H1 (cell line): ENCODE measurements at regions not wholly inside any gene's neighbourhood (a gene's known extent, or its start where the extent isn't known, plus 50 kb on each side); places are given as distances from the start of the nearest gene placed in this dataset.

Experiments
- CTCF ChIA-PET: fragments of 300-600 bp; sonication (Branson Sonifier 250); formaldehyde crosslinking; loops from one replicate; lab custom pipeline; 2021; ENCODE audit not compliant: partially characterized antibody; lab: Charles Lee
- POLR2A ChIA-PET: fragments of 300-600 bp; sonication (Branson Sonifier 250); formaldehyde crosslinking; loops from one replicate; lab custom pipeline; 2021; ENCODE audit warnings: inconsistent platforms; ENCODE audit not compliant: partially characterized antibody; lab: Charles Lee
- DNase-seq, 2 experiments: peaks; one replicate each; pipeline versions ENCODE4 v3.0.0 to v3.0.0-alpha.2; 2010 to 2022; ENCODE audit warnings: low spot score in 2 of 2, low read depth in 1 of 2, mixed read lengths in 1 of 2
- FAIRE-seq: peaks from 2 replicates; lab custom pipeline; 2011; peaks lifted over from hg19 to GRCh38; lab: Jason Lieb, UNC
- H2AFZ ChIP-seq: 2 replicates; pipeline ENCODE4 v1.8.1; 2012; ENCODE audit warnings: low read length, inconsistent platforms
- H2AK5ac ChIP-seq: 2 replicates; pipeline ENCODE4 v1.6.1; 2013; ENCODE audit warnings: low read depth, low read length
- H2BK120ac ChIP-seq: replicated peaks from 2 replicates; pipeline ENCODE3; 2013; ENCODE audit warnings: low read depth, low read length, inconsistent platforms
- H2BK12ac ChIP-seq: 2 replicates; pipeline ENCODE4 v1.6.1; 2013; ENCODE audit warnings: low read depth, low read length
- H2BK15ac ChIP-seq: 2 replicates; pipeline ENCODE4 v1.6.1; 2013; ENCODE audit warnings: low read length
- H2BK20ac ChIP-seq: 2 replicates; pipeline ENCODE4 v1.6.1; 2013; ENCODE audit warnings: low read length
- H2BK5ac ChIP-seq: 2 replicates; pipeline ENCODE4 v1.6.1; 2013; ENCODE audit warnings: low read depth, low read length
- H3K14ac ChIP-seq: 2 replicates; pipeline ENCODE4 v1.6.1; 2013; ENCODE audit warnings: inconsistent platforms; ENCODE audit not compliant: insufficient read length
- H3K18ac ChIP-seq: 2 replicates; pipeline ENCODE4 v1.6.1; 2013; ENCODE audit warnings: low read length; ENCODE audit errors: extremely low read depth
- H3K23ac ChIP-seq: 2 replicates; pipeline ENCODE4 v1.6.1; 2013; ENCODE audit warnings: inconsistent platforms; ENCODE audit not compliant: insufficient read length
- H3K23me2 ChIP-seq: 2 replicates; pipeline ENCODE4 v1.6.1; 2013; ENCODE audit warnings: low read depth, low read length
- H3K27ac ChIP-seq: 2 replicates; pipeline ENCODE4 v1.6.1; 2011; ENCODE audit warnings: low read depth, low read length, inconsistent platforms
- H3K27me3 ChIP-seq, 4 experiments: replicated peaks in 1 of 4; 1 replicate in 1 of 4; 2 replicates in 3 of 4; pipeline versions ENCODE4 v1.6.1 to v1.8.1; 2011 to 2013; ENCODE audit warnings: low read length in 3 of 4, mild to moderate bottlenecking in 3 of 4, inconsistent platforms in 2 of 4, mixed read lengths in 2 of 4, moderate library complexity in 1 of 4; ENCODE audit not compliant: control insufficient read depth in 3 of 4, insufficient read depth in 3 of 4; ENCODE audit errors: extremely low read depth in 1 of 4
- H3K36me3 ChIP-seq, 4 experiments: 2 replicates each; pipeline versions ENCODE4 v1.6.1 to v1.8.1; 2011 to 2013; ENCODE audit warnings: mild to moderate bottlenecking in 4 of 4, low read length in 3 of 4, moderate library complexity in 2 of 4, control low read depth in 1 of 4, inconsistent platforms in 1 of 4; ENCODE audit not compliant: insufficient read depth in 4 of 4, control insufficient read depth in 2 of 4
- H3K4ac ChIP-seq: replicated peaks from 2 replicates; pipeline ENCODE3; 2013; ENCODE audit warnings: low read length, low read depth, mixed read lengths, inconsistent platforms; ENCODE audit not compliant: insufficient read length
- H3K4me1 ChIP-seq, 4 experiments: replicated peaks in 1 of 4; 1 replicate in 1 of 4; 2 replicates in 3 of 4; pipeline versions ENCODE4 v1.6.1 to v1.8.1; 2011 to 2013; ENCODE audit warnings: low read length in 3 of 4, inconsistent platforms in 2 of 4, mixed read lengths in 1 of 4; ENCODE audit not compliant: insufficient read depth in 4 of 4, control insufficient read depth in 3 of 4
- H3K4me2 ChIP-seq, 2 experiments: 2 replicates each; pipeline versions ENCODE4 v1.6.1 to v1.8.1; 2011 to 2013; ENCODE audit warnings: low read depth in 2 of 2, low read length in 2 of 2, control low read depth in 1 of 2, inconsistent platforms in 1 of 2, mild to moderate bottlenecking in 1 of 2; ENCODE audit not compliant: insufficient read depth in 1 of 2
- H3K4me3 ChIP-seq, 4 experiments: fragments of 200-600, 300-600 bp in 1 of 4; sonication (generic), shearing (Covaris generic), sonication (Bioruptor Twin) in 1 of 4; 2 replicates each; pipeline versions ENCODE4 v1.5.1 to v1.8.1; 2011 to 2016; ENCODE audit warnings: low read length in 4 of 4, low read depth in 3 of 4, control low read depth in 2 of 4, inconsistent platforms in 2 of 4, mild to moderate bottlenecking in 2 of 4, mixed read lengths in 1 of 4, moderate library complexity in 1 of 4; ENCODE audit not compliant: insufficient read depth in 2 of 4; ENCODE audit errors: extremely low read depth in 1 of 4
- H3K56ac ChIP-seq: replicated peaks from 2 replicates; pipeline ENCODE3; 2013; ENCODE audit warnings: low read depth, mild to moderate bottlenecking, mixed read lengths, low read length, inconsistent platforms; ENCODE audit not compliant: insufficient read length
- H3K79me1 ChIP-seq: 2 replicates; pipeline ENCODE4 v1.6.1; 2013; ENCODE audit warnings: low read depth, low read length, control low read depth
- H3K79me2 ChIP-seq, 2 experiments: 2 replicates each; pipeline versions ENCODE4 v1.6.1 to v1.8.1; 2012 to 2013; ENCODE audit warnings: low read length in 2 of 2, mild to moderate bottlenecking in 2 of 2, inconsistent platforms in 1 of 2; ENCODE audit not compliant: insufficient read depth in 2 of 2, control insufficient read depth in 1 of 2
- H3K9ac ChIP-seq, 4 experiments: replicated peaks in 1 of 4; 1 replicate in 1 of 4; 2 replicates in 3 of 4; pipeline versions ENCODE4 v1.6.1 to v1.8.1; 2011 to 2013; ENCODE audit warnings: low read depth in 3 of 4, low read length in 3 of 4, control low read depth in 2 of 4, mild to moderate bottlenecking in 2 of 4, moderate library complexity in 2 of 4, inconsistent platforms in 1 of 4; ENCODE audit errors: extremely low read depth in 1 of 4
- H3K9me3 ChIP-seq, 2 experiments: 2 replicates each; pipeline versions ENCODE4 v1.6.1 to v1.8.1; 2012 to 2013; ENCODE audit warnings: mild to moderate bottlenecking in 2 of 2, moderate library complexity in 2 of 2, control low read depth in 1 of 2, inconsistent platforms in 1 of 2, low read depth in 1 of 2, low read length in 1 of 2, mixed read lengths in 1 of 2; ENCODE audit not compliant: insufficient read depth in 2 of 2
- H4K20me1 ChIP-seq, 2 experiments: replicated peaks in 1 of 2; 2 replicates each; pipeline versions ENCODE3 to v1.8.1; 2011 to 2013; ENCODE audit warnings: inconsistent platforms in 2 of 2, low read length in 2 of 2, mild to moderate bottlenecking in 1 of 2; ENCODE audit not compliant: insufficient read depth in 2 of 2, control insufficient read depth in 1 of 2
- H4K5ac ChIP-seq: 2 replicates; pipeline ENCODE4 v1.6.1; 2013; ENCODE audit warnings: low read length, low read depth, mixed read lengths, inconsistent platforms; ENCODE audit not compliant: insufficient read length
- H4K8ac ChIP-seq: 2 replicates; pipeline ENCODE4 v1.8.0; 2013; ENCODE audit warnings: mild to moderate bottlenecking, moderate library complexity, low read length, inconsistent platforms; ENCODE audit not compliant: insufficient read depth; ENCODE audit errors: extremely low read depth
- H4K91ac ChIP-seq: replicated peaks from 2 replicates; pipeline ENCODE3; 2013; ENCODE audit warnings: low read length, mixed read lengths, inconsistent platforms; ENCODE audit not compliant: insufficient read length
- ATF3 ChIP-seq: IDR thresholded peaks from 2 replicates; pipeline ENCODE4 v1.6.1; 2011; ENCODE audit warnings: low read depth, mild to moderate bottlenecking, low read length; ENCODE audit not compliant: insufficient read depth
- EGR1 ChIP-seq: IDR thresholded peaks from 2 replicates; pipeline ENCODE4 v1.6.1; 2011; ENCODE audit warnings: low read depth, low read length, borderline replicate concordance
- FOSL1 ChIP-seq: IDR thresholded peaks from 2 replicates; pipeline ENCODE4 v1.6.1; 2011; ENCODE audit warnings: mild to moderate bottlenecking, low read depth, low read length, moderate library complexity; ENCODE audit not compliant: insufficient read depth
- PHF8 ChIP-seq: fragments of 200-600 bp; sonication (generic); conservative IDR thresholded peaks from 2 replicates; pipeline ENCODE4 v1.7.1; 2012; ENCODE audit warnings: low read depth, mild to moderate bottlenecking, inconsistent platforms, low read length, moderate library complexity
- POLR2AphosphoS5 ChIP-seq: IDR thresholded peaks from 2 replicates; pipeline ENCODE4 v1.6.1; 2011; ENCODE audit warnings: low read depth, low read length
- SP1 ChIP-seq: IDR thresholded peaks from 2 replicates; pipeline ENCODE4 v1.6.1; 2011; ENCODE audit warnings: low read depth, low read length
- TCF12 ChIP-seq: IDR thresholded peaks from 2 replicates; pipeline ENCODE4 v1.6.1; 2011; ENCODE audit warnings: low read depth, mild to moderate bottlenecking, low read length
- WGBS, 2 experiments: shearing (Covaris generic) in 1 of 2; methylation state at CpG; one replicate each; pipeline versions ENCODE4 v1.1.6 to v1.1.7; 2013 to 2015; ENCODE audit warnings: low lambda C conversion rate in 2 of 2, mixed read lengths in 2 of 2, inconsistent platforms in 1 of 2, low coverage in 1 of 2, missing lambda C conversion rate in 1 of 2; ENCODE audit not compliant: insufficient replicate concordance in 2 of 2, insufficient coverage in 1 of 2, insufficient read length in 1 of 2; ENCODE audit errors: extremely low coverage in 1 of 2, missing lambda C conversion rate in 1 of 2; 5-methylcytosine and 5-hydroxymethylcytosine counted together

GRCh38 chr6:78222226-78222625 lies 569.4 kb downstream of the MEI4 start:
- no peaks in the 10 kb centered on the region for H4K20me1 ChIP-seq

More at GRCh38 chr6:78222226-78222625, 569.4 kb downstream of the MEI4 start:
- Histone ChIP-seq H2AK5ac (no peak overlapping the region), H2BK20ac (no peak overlapping the region), H3K36me3 (no peaks in the 10 kb centered on the region), H3K9me3 (no peaks in the 10 kb centered on the region), H3K9ac (no peak overlapping the region; a peak in 1 of 7 replicates), H3K4ac (no peak overlapping the region), H2AFZ (peak overlapping the region; percentile 49; the same call in 1 of the 2 replicates), H4K5ac (no peak overlapping the region), H3K14ac (no peak overlapping the region), H3K56ac (no peak overlapping the region), H4K8ac (no peak overlapping the region), H4K91ac (no peak overlapping the region), H2BK5ac (no peak overlapping the region), H3K27me3 (no peaks in the 10 kb centered on the region), H3K79me1 (no peaks in the 10 kb centered on the region), H2BK15ac (no peak overlapping the region), H2BK120ac (no peak overlapping the region), H3K23ac (no peak overlapping the region), H2BK12ac (no peak overlapping the region), H3K23me2 (no peaks in the 10 kb centered on the region), H3K4me2 (no peak overlapping the region), H3K27ac (no peak overlapping the region), H3K4me3 (no peak overlapping the region), H3K79me2 (no peaks in the 10 kb centered on the region), H3K18ac (no peak overlapping the region), H3K4me1 (no peaks in the 10 kb centered on the region)
- DNase-seq (no peak), FAIRE-seq (no peak)
- CTCF ChIA-PET: no interaction called here
- no peak for TF ChIP-seq TCF12
- TF ChIP-seq ATF3: no peak
- no peak for TF ChIP-seq PHF8
- TF ChIP-seq SP1: no peak
- TF ChIP-seq FOSL1: no peak
- TF ChIP-seq POLR2AphosphoS5: no peak
- no peak for TF ChIP-seq EGR1
- POLR2A ChIA-PET: no interaction called here
- 84% methylated on average over 3 of the region's 3 CpGs; no CpG with 5 or more reads in 1 of the 2 experiments for WGBS, 2 experiments
